Gastrocnemius medialis (tissue), 4 donors: ENCODE measurements at regions not wholly inside any gene's neighbourhood (a gene's known extent, or its start where the extent isn't known, plus 50 kb on each side); places are given as distances from the start of the nearest gene placed in this dataset.

Experiments
- POLR2A ChIP-seq, 2 donors: fragments of 450-650 bp; IDR thresholded peaks; one replicate each; pipeline ENCODE4 v1.6.1; 2017; ENCODE audit warnings: antibody characterized with exemption in 2 of 2, mild to moderate bottlenecking in 2 of 2, moderate library complexity in 2 of 2
- TF ChIP-seq, protein P1 (sequence below), 5 experiments: fragments of 450-650 bp in 3 of 5; fragments of 200-600 bp in 2 of 5; sonication (generic) in 2 of 5; IDR thresholded peaks in 4 of 5; conservative IDR thresholded peaks in 1 of 5; 1 replicate in 4 of 5; 2 replicates in 1 of 5; pipeline ENCODE4 v1.5.1; 2016 to 2019; ENCODE audit warnings: antibody characterized with exemption in 5 of 5, mild to moderate bottlenecking in 3 of 5, moderate library complexity in 3 of 5

DNA sequence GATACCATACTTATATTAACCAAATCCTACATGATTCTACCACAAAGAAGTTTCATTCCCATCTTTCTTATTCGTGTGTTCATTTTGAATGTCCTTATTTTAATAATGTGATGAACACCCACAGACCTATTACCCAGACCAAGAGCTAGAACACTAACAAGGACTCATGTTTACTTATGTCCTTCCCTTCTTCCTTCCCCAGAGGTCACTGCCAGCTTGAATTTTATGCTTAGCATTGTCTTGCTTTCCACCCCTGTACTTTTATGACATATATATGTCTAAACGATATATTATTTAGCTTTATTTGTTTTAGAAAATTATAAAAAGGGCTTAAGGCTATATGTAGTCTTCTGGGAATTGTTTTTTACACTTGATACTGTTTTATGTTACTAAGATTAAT is 238.6 kb downstream of the LRIG3 start:
- TF ChIP-seq, protein P1, sequence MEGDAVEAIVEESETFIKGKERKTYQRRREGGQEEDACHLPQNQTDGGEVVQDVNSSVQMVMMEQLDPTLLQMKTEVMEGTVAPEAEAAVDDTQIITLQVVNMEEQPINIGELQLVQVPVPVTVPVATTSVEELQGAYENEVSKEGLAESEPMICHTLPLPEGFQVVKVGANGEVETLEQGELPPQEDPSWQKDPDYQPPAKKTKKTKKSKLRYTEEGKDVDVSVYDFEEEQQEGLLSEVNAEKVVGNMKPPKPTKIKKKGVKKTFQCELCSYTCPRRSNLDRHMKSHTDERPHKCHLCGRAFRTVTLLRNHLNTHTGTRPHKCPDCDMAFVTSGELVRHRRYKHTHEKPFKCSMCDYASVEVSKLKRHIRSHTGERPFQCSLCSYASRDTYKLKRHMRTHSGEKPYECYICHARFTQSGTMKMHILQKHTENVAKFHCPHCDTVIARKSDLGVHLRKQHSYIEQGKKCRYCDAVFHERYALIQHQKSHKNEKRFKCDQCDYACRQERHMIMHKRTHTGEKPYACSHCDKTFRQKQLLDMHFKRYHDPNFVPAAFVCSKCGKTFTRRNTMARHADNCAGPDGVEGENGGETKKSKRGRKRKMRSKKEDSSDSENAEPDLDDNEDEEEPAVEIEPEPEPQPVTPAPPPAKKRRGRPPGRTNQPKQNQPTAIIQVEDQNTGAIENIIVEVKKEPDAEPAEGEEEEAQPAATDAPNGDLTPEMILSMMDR (IDR thresholded peaks at IDR 0.05 in 4 of 5, conservative IDR thresholded peaks at IDR 0.05 in 1 of 5): no peak
- TF ChIP-seq POLR2A (IDR thresholded peaks at IDR 0.05): no peak
